Left lung (tissue), 4 donors: ENCODE measurements at regions not wholly inside any gene's neighbourhood (a gene's known extent, or its start where the extent isn't known, plus 50 kb on each side); places are given as distances from the start of the nearest gene placed in this dataset.

Experiments
- ATAC-seq: fragments of 200-7000 bp; cut with Tn5 transposase; one replicate; pipeline ENCODE4 v1.9.1; 2020; ENCODE audit warnings: moderate library complexity
- DNase-seq, 4 donors: peaks; one replicate each; pipeline ENCODE4 v3.0.0-alpha.2; 2013 to 2020
- H3K27ac ChIP-seq, 2 donors: fragments of 200-600 bp; sonication (generic) in 1 of 2; one replicate each; pipeline versions ENCODE4 v1.5.0 to v1.8.0; 2020 to 2021
- H3K27me3 ChIP-seq, 2 donors: fragments of 200-600 bp; sonication (generic) in 1 of 2; one replicate each; pipeline versions ENCODE4 v1.5.0 to v1.8.0; 2020 to 2021
- H3K36me3 ChIP-seq, 2 donors: fragments of 200-600 bp; sonication (generic) in 1 of 2; one replicate each; pipeline versions ENCODE4 v1.5.0 to v1.8.0; 2020 to 2021
- H3K4me1 ChIP-seq, 2 donors: fragments of 200-600 bp; one replicate each; pipeline ENCODE4 v1.8.0; 2021
- H3K4me3 ChIP-seq, 2 donors: fragments of 200-600 bp; sonication (generic) in 1 of 2; one replicate each; pipeline versions ENCODE4 v1.5.0 to v1.8.0; 2020 to 2021; ENCODE audit warnings: mild to moderate bottlenecking in 1 of 2
- H3K9me3 ChIP-seq, 2 donors: fragments of 200-600 bp; sonication (generic) in 1 of 2; one replicate each; pipeline versions ENCODE4 v1.5.0 to v1.8.0; 2020 to 2021
- CTCF ChIP-seq, 2 donors: fragments of 200-600 bp; sonication (generic) in 1 of 2; IDR thresholded peaks; one replicate each; pipeline versions ENCODE4 v1.5.0 to v1.8.0; 2021; ENCODE audit warnings: antibody characterized with exemption in 2 of 2
- intact Hi-C, 2 donors: fragments of 100-400 bp; cut with DNase I; formaldehyde crosslinking; loops; one replicate each; pipeline versions ENCODE4 v1.11.2 to v1.14.2; 2022
- donor health status: DM: no; HTN: yes; CAD: no.
- donor health status: DM: no; HTN: no; CAD: no.

- intact Hi-C loops, result loop anchor here in 1 of 2 donors (5.0 kb wide), 1 partner anchor 171 kb away; no protein-coding TSS in a partner anchor
- peaks cover 0 to 16% of the 10 kb centered on the region in 2 donors for H3K27me3 ChIP-seq
- H3K9me3 ChIP-seq, result no peaks in the 10 kb centered on the region
- no peak for TF ChIP-seq CTCF (IDR thresholded peaks at IDR 0.05)
- ATAC-seq (no peak), DNase-seq (no peak)
- H3K4me1 ChIP-seq, result peaks cover 0 to 6% of the 10 kb centered on the region in 2 donors
- H3K27ac ChIP-seq, result no peak overlapping the region
- no peak overlapping the region for H3K4me3 ChIP-seq
- H3K36me3 ChIP-seq, result no peaks in the 10 kb centered on the region
Measured at GRCh38 chr12:4106621-4107020, 166.9 kb upstream of the CCND2 start.

GRCh38 chr12:4104722-4105244 lies 168.8 kb upstream of the CCND2 start:
- no peak overlapping the region for H3K27ac ChIP-seq
- H3K27me3 ChIP-seq, result peaks cover 0 to 8% of the 10 kb centered on the region in 2 donors
- H3K4me1 ChIP-seq, result peaks cover 0 to 6% of the 10 kb centered on the region in 2 donors
- no peaks in the 10 kb centered on the region for H3K36me3 ChIP-seq
- intact Hi-C loops, result loop anchor here in 1 of 2 donors (5.0 kb wide), 1 partner anchor 173 kb away; no protein-coding TSS in a partner anchor
- ATAC-seq (no peak), DNase-seq (no peak)
- no peak for TF ChIP-seq CTCF (IDR thresholded peaks at IDR 0.05)
- H3K4me3 ChIP-seq, result no peak overlapping the region
- H3K9me3 ChIP-seq, result no peaks in the 10 kb centered on the region

- TF ChIP-seq CTCF (IDR thresholded peaks at IDR 0.05), result no peak
- DNase-seq (no peak), ATAC-seq (no peak)
- intact Hi-C loops, result no loop called here
- Histone ChIP-seq H3K9me3 (no peaks in the 10 kb centered on the region), H3K27me3 (peaks cover 0 to 10% of the 10 kb centered on the region in 2 donors), H3K4me3 (no peak overlapping the region), H3K27ac (no peak overlapping the region), H3K4me1 (no peaks in the 10 kb centered on the region), H3K36me3 (no peaks in the 10 kb centered on the region)
Measured at GRCh38 chr12:4099276-4099675, 174.3 kb upstream of the CCND2 start.

GRCh38 chr12:4091016-4091743 lies 182.4 kb upstream of the CCND2 start:
- TF ChIP-seq CTCF (IDR thresholded peaks at IDR 0.05), result no peak
- Histone ChIP-seq H3K4me1 (peaks cover 0 to 4% of the 10 kb centered on the region in 2 donors), H3K9me3 (no peaks in the 10 kb centered on the region), H3K36me3 (no peaks in the 10 kb centered on the region), H3K27me3 (no peaks in the 10 kb centered on the region), H3K4me3 (no peak overlapping the region), H3K27ac (no peak overlapping the region)
- ATAC-seq (no peak), DNase-seq (no peak)
- intact Hi-C loops, result no loop called here

GRCh38 chr12:4089956-4090355 lies 183.6 kb upstream of the CCND2 start:
- no peak for TF ChIP-seq CTCF (IDR thresholded peaks at IDR 0.05)
- H3K27me3 ChIP-seq, result no peaks in the 10 kb centered on the region
- H3K27ac ChIP-seq, result no peak overlapping the region
- DNase-seq (no peak), ATAC-seq (no peak)
- H3K36me3 ChIP-seq, result no peaks in the 10 kb centered on the region
- no peak overlapping the region for H3K4me3 ChIP-seq
- peaks cover 0 to 4% of the 10 kb centered on the region in 2 donors for H3K4me1 ChIP-seq
- intact Hi-C loops, result no loop called here
- no peaks in the 10 kb centered on the region for H3K9me3 ChIP-seq
